Mucosa of descending colon (tissue), 3 donors: ENCODE measurements at regions not wholly inside any gene's neighbourhood (a gene's known extent, or its start where the extent isn't known, plus 50 kb on each side); places are given as distances from the start of the nearest gene placed in this dataset.
"Not testable (repeated sequence)": the region's sequence is repeated elsewhere in the genome, so short reads cannot be mapped to it uniquely, and the experiment has no call there.

ENCODE experiments used
- ATAC-seq: fragments of 200-7000 bp; cut with Tn5 transposase; one replicate; pipeline ENCODE4 v1.9.1; 2020; ENCODE audit warnings: mild to moderate bottlenecking, moderate library complexity
- DNase-seq, 3 donors: peaks; one replicate each; pipeline ENCODE4 v3.0.0-alpha.2; 2020
- H3K36me3 ChIP-seq: fragments of 200-600 bp; one replicate; pipeline ENCODE4 v1.8.0; 2021; ENCODE audit warnings: low read depth, mild to moderate bottlenecking
- H3K4me1 ChIP-seq: fragments of 200-600 bp; one replicate; pipeline ENCODE4 v1.8.0; 2021; ENCODE audit warnings: low read depth, mild to moderate bottlenecking
- H3K4me3 ChIP-seq: fragments of 200-600 bp; one replicate; pipeline ENCODE4 v1.8.0; 2021; ENCODE audit warnings: mild to moderate bottlenecking
- H3K9me3 ChIP-seq: fragments of 200-600 bp; one replicate; pipeline ENCODE4 v1.8.0; 2021; ENCODE audit warnings: mild to moderate bottlenecking
- intact Hi-C, 2 donors: fragments of 100-400 bp; cut with DNase I in 1 of 2; cut with micrococcal nuclease in 1 of 2; formaldehyde crosslinking; loops; one replicate each; pipeline versions ENCODE4 v1.11.0 to v1.11.1; 2022; cut with DNase I, micrococcal nuclease
- TF ChIP-seq, protein P1 (sequence below): fragments of 200-600 bp; IDR thresholded peaks from one replicate; pipeline ENCODE4 v1.8.0; 2022; ENCODE audit warnings: antibody characterized with exemption, mild to moderate bottlenecking
- donor health status: DM: no; HTN: no; CAD: no; lungs with moderate emphysema.
- donor health status: DM: no; HTN: no; CAD: no.
- donor health status: DM: no; HTN: yes; CAD: no.

DNA sequence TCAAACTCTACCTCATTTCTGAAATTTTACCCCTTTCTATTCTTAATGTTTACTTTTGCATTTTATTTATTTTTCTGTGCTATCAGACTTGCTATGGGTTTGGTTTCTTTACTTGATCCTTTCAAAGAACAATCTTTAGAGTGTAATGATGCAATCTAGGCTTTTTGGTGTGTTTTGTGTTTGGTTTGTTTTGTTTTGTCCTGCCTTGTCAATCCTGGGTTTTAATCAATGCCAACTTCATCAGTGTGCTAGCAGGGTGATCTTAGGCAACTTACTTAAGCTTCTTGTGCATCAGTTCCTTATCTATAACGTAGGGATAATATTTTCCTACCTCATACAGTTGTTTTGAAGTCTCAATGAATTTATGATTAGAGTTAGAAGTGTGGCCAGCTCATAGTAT is 350.4 kb downstream of the NR4A2 start:
- Histone ChIP-seq H3K9me3 (no peaks in the 10 kb centered on the region), H3K36me3 (no peaks in the 10 kb centered on the region), H3K4me1 (no peaks in the 10 kb centered on the region), H3K4me3 (no peak overlapping the region)
- intact Hi-C loops: no loop called here
- ATAC-seq: no peak
- TF ChIP-seq, protein P1, sequence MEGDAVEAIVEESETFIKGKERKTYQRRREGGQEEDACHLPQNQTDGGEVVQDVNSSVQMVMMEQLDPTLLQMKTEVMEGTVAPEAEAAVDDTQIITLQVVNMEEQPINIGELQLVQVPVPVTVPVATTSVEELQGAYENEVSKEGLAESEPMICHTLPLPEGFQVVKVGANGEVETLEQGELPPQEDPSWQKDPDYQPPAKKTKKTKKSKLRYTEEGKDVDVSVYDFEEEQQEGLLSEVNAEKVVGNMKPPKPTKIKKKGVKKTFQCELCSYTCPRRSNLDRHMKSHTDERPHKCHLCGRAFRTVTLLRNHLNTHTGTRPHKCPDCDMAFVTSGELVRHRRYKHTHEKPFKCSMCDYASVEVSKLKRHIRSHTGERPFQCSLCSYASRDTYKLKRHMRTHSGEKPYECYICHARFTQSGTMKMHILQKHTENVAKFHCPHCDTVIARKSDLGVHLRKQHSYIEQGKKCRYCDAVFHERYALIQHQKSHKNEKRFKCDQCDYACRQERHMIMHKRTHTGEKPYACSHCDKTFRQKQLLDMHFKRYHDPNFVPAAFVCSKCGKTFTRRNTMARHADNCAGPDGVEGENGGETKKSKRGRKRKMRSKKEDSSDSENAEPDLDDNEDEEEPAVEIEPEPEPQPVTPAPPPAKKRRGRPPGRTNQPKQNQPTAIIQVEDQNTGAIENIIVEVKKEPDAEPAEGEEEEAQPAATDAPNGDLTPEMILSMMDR: no peak
- no peak for DNase-seq

DNA sequence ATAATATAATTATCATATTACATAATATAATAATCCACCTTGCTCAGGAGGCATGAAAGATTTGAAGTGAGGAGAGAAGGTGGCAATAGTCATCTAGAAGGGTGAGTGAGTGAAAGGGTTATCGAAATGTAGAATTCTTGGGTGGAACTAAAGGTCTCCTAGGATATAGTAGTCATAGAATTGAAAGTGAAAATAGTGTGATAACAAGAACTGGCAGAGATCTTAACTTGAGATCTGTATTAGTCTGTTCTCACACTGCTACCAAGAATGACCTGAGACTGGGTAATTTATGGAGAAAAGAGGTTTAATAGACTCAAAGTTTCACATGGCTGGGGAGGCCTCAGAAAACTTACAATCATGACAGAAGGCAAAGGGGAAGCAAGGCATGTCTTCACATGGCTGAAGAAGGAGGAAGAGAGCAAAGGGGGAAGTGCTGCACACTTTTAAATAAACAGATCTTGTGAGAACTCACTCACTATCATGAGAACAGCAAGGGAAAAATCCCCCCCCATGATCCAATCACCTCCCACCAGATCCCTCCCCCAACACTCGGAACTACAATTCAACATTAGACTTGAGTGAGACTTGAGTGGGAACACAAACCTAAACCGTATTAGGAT is 351.5 kb downstream of the NR4A2 start:
- TF ChIP-seq, protein P1: no peak
- H3K36me3 ChIP-seq: no peaks in the 10 kb centered on the region
- intact Hi-C loops: no loop called here
- no peaks in the 10 kb centered on the region for H3K9me3 ChIP-seq
- ATAC-seq (no peak), DNase-seq (no peak)
- H3K4me3 ChIP-seq: no peak overlapping the region
- no peaks in the 10 kb centered on the region for H3K4me1 ChIP-seq

DNA sequence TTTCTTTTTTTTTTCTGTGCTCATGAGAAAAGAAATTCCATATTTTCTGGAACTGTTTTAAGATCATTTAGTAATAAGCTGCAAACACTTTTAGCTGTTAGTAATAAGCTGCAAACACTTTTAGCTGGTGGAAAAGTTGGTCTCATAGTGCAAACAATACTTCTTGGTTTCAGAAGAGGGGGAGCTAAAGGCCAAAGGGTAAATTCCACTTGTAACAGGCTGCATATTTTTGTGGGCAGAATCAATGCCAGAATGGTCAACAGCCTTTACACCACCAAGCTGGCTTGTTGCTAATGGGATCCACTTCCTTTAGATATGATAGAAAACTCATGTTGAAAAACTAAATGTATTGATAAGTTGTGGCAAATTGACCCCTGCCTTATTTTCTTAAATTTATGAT is 356.8 kb downstream of the NR4A2 start:
- TF ChIP-seq, protein P1: no peak
- Histone ChIP-seq H3K4me3 (no peak overlapping the region), H3K9me3 (no peaks in the 10 kb centered on the region), H3K4me1 (no peaks in the 10 kb centered on the region), H3K36me3 (no peaks in the 10 kb centered on the region)
- intact Hi-C loops: no loop called here
- ATAC-seq: no peak
- DNase-seq: no peak

DNA sequence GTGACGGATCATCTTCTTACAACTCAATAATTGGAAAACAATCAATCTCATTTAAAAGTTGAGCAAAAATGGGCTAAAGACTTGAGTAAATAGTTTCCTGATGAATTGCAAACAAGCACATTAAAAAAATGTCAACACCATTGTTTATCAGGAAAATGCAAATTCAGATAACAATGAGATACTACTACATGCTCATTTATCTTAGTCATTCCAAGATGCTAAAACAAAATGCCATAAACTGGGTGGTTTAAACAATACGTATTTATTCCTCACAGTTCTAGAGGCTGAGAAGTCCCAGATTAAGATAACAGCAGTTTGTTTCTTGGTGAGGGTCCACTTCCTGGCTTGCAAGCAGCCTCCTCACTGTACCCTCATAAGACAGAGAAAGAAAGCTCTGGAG is 359.6 kb downstream of the NR4A2 start:
- intact Hi-C loops: no loop called here
- H3K4me1 ChIP-seq: no peaks in the 10 kb centered on the region
- no peaks in the 10 kb centered on the region for H3K36me3 ChIP-seq
- H3K9me3 ChIP-seq: no peaks in the 10 kb centered on the region
- TF ChIP-seq, protein P1: no peak
- DNase-seq (no peak), ATAC-seq (no peak)
- no peak overlapping the region for H3K4me3 ChIP-seq

DNA sequence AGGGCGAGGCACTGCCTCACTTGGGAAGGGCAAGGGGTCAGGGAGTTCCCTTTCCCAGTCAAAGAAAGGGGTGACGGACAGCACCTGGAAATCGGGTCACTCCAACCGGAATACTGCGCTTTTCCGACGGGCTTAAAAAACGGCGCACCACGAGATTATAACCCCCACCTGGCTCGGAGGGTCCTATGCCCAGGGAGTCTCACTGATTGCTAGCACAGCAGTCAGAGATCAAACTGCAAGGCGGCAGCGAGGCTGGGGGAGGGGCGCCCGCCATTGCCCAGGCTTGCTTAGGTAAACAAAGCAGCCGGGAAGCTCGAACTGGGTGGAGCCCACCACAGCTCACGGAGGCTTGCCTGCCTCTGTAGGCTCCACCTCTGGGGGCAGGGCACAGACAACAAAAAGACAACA is 366.5 kb downstream of the NR4A2 start:
- DNase-seq, H3K4me3 ChIP-seq, H3K4me1 ChIP-seq, intact Hi-C loops, H3K9me3 ChIP-seq, H3K36me3 ChIP-seq, ATAC-seq: not testable (repeated sequence)

DNA sequence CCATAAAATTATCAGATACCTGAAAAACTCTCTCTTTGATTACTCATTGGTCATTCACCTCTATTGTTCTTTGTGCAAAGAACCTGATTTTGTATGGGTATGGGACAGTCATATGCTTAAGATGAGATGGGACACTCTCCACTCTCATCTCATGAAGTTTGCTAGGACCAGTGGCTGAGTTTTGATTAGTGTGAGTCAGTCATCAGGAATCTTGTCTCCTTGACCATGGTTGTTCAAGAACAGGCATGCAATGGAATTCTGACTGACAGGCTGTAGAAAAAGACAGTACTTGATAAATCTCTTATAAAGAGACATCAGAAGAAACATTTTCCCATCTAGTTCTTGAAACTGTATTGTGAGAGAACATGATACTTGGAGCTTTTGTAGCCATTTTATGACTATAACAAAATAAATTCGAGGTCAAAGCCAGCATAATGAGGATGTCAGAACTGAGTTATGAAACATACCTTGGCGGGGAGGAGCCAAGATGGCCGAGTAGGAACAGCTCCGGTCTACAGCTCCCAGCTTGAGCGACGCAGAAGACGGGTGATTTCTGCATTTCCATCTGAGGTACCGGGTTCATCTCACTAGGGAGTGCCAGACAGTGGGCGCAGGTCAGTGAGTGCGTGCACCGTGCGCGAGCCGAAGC is 367.0 kb downstream of the NR4A2 start:
- intact Hi-C loops: no loop called here
- ATAC-seq: no peak
- H3K4me1 ChIP-seq: no peaks in the 10 kb centered on the region
- H3K36me3 ChIP-seq: no peaks in the 10 kb centered on the region
- H3K9me3 ChIP-seq: no peaks in the 10 kb centered on the region
- DNase-seq: no peak
- no peak overlapping the region for H3K4me3 ChIP-seq
- TF ChIP-seq, protein P1: no peak
